ENCODE measurements at regions not wholly inside any gene's neighbourhood (a gene's known extent, or its start where the extent isn't known, plus 50 kb on each side); places are given as distances from the start of the nearest gene placed in this dataset.

DNA sequence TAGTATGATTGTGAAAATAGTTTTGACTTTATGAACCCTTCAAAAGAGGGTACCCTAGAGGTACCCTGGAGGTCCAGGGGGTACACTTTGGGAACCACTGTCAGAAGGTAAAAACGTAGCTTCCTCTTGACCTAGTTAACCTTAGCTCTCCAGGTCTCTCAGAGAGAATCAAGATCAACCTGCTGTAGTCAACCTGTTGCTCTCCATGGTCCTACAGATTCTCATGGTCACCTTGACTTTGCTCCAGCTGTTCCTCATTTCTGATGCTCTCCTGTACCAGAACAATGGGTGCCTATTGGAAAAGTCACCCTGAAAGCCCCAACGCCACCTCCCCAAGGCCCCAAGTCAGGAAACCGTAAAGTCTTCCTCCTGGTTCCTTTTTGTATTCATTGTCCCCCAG is 294.4 kb upstream of the CDH4 start:
- TF ChIP-seq, protein P1, sequence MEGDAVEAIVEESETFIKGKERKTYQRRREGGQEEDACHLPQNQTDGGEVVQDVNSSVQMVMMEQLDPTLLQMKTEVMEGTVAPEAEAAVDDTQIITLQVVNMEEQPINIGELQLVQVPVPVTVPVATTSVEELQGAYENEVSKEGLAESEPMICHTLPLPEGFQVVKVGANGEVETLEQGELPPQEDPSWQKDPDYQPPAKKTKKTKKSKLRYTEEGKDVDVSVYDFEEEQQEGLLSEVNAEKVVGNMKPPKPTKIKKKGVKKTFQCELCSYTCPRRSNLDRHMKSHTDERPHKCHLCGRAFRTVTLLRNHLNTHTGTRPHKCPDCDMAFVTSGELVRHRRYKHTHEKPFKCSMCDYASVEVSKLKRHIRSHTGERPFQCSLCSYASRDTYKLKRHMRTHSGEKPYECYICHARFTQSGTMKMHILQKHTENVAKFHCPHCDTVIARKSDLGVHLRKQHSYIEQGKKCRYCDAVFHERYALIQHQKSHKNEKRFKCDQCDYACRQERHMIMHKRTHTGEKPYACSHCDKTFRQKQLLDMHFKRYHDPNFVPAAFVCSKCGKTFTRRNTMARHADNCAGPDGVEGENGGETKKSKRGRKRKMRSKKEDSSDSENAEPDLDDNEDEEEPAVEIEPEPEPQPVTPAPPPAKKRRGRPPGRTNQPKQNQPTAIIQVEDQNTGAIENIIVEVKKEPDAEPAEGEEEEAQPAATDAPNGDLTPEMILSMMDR (conservative IDR thresholded peaks at IDR 0.05): no peak
- TF ChIP-seq ZFX (IDR thresholded peaks at IDR 0.05): no peak
